ENCODE measurements at regions not wholly inside any gene's neighbourhood (a gene's known extent, or its start where the extent isn't known, plus 50 kb on each side); places are given as distances from the start of the nearest gene placed in this dataset.

DNA sequence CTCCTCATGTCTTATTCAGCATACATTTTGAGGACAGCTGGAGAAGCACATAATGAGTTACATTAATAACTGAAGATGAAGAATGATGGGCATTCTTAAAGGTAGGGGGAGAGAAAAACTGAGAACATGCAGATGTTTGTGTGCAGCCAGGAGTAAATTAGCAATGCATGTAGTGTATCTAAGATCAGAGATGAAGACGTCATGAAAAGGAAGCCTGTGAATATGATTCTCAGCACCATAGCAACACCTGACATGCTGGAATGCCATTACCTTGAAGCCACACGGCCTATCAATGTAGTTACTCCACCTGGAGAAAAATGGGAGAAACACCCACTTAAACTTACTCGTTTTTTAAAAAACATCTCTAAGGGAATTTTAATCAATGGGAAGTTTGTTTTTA is 607.1 kb downstream of the PTPRC start:
- TF ChIP-seq POLR2A (IDR thresholded peaks at IDR 0.05), result no peak
- TF ChIP-seq, protein P1, sequence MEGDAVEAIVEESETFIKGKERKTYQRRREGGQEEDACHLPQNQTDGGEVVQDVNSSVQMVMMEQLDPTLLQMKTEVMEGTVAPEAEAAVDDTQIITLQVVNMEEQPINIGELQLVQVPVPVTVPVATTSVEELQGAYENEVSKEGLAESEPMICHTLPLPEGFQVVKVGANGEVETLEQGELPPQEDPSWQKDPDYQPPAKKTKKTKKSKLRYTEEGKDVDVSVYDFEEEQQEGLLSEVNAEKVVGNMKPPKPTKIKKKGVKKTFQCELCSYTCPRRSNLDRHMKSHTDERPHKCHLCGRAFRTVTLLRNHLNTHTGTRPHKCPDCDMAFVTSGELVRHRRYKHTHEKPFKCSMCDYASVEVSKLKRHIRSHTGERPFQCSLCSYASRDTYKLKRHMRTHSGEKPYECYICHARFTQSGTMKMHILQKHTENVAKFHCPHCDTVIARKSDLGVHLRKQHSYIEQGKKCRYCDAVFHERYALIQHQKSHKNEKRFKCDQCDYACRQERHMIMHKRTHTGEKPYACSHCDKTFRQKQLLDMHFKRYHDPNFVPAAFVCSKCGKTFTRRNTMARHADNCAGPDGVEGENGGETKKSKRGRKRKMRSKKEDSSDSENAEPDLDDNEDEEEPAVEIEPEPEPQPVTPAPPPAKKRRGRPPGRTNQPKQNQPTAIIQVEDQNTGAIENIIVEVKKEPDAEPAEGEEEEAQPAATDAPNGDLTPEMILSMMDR (IDR thresholded peaks at IDR 0.05), result no peak
